GM21528 (cell line): ENCODE measurements at regions not wholly inside any gene's neighbourhood (a gene's known extent, or its start where the extent isn't known, plus 50 kb on each side); places are given as distances from the start of the nearest gene placed in this dataset.

Experiments
- ATAC-seq: cut with Tn5 transposase; IDR thresholded peaks from one replicate; pipeline ENCODE4 v1.9.1; 2021; ENCODE audit warnings: mild to moderate bottlenecking, moderate library complexity; ENCODE audit not compliant: unreplicated experiment, low FRiP score

DNA sequence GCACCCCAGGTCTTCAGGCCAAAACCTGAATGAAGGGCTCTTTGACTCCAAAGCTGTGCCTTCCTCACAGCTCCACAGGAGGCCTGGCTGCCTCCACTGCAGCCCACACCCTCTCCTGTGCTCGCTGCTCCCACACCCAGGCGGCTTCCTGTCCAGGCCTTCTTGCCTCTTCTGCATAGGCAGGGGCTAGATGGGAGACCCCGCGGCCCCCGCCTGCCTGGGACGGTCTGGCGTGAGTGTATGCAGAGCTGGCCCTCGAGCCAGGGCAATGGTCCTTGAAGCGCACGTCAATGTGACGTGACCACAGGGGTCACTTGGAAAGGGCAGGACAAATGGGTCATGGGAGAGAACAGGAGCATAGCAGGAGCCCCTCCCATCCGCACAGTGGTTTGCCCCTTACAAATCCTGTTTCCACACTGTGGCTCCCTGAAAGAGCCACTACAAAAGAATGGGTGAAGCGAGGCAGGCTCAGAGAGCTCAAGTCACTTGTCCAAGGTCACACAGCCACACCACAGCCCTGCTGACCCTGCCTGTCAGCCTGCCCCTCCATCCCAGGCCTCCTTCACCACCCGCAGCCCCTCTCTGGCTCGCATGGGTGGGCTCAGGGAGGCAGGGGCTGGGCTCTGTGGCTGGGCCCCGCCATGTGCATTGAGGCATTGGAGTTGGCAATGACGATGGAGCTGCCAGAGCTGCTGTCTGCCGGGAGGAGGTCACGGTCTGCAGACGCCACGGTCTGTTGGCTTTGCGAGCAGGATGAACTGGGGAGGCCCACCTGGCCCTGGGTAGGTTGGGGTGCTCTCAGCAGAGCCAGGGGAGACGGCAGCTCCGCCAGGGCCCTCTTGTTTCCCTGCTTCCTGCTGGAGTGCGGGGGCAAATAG, 71.2 kb upstream of the WNT11 start:
- no peak for ATAC-seq

DNA sequence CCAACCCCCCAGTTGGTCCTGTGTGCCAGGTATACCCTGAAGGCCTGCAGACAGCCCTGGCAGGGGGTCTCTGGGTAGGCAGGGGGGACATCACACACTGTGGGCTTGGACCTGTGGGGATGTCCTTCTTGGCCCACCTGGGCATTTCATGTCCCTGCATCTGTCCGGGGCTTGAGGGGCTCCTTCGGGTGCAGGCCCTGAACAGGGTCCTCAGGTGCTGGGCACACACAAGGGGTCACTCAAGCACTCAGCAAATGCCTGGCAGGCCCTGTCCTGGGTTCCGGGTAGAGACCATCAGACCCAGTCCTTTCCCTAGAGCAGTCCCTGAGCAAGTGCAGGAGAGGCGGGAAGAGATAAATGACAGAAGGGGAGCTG, 70.5 kb upstream of the WNT11 start:
- ATAC-seq, result no peak

DNA sequence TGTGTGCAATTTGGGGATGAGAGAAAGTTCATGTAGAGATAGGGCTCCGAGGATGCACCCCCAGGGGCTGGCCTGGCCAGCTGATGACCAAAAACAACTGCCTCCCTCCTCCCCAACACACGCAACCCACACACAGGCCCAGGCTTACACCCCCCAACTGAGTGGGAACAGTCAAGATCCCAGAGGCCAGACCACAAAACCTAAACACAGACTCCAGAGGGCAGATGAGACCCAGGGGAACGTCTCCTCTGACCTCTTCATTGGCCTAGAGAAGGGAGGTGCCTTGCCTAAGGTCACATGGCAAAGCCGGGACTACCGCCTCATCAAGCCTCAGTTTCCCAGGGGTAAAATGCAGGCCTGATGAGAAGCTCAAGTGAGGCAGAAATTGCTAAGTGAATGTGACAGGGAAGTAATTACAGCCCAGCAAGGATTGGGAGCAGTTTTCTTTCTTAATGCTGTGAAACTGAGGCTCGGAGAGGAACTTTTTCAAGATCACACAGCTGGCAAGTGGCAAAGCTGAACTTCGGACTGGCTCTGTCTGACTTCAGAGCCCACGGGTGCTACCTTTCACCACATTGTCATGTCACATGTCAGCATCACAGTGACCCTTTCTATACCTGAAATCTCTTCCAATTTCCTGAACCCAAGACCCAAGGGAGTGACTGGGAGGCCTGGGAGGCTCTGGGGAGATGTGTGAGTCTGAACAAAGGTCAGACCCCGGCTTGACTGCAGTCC, 69.9 kb upstream of the WNT11 start:
- no peak for ATAC-seq

DNA sequence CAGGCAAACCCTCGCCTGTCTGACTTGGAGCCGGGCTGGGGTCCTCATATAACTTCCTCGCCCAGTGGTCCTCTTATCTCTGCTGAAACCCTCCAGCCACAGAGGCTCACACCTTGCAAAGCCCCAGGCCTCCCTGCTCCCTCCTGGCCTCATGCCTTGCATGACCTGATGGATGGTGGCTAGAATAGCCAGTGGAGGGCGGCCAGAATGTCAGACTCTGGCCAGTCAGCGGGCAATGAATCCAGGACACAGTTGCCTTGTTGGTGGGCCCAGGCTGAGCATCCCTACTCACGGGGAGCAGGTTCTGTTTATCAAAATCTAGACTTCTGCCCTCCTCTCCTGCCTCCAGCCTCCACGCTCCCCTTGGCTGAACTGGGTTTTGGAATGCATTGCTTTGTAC, 69.1 kb upstream of the WNT11 start:
- ATAC-seq, result no peak

DNA sequence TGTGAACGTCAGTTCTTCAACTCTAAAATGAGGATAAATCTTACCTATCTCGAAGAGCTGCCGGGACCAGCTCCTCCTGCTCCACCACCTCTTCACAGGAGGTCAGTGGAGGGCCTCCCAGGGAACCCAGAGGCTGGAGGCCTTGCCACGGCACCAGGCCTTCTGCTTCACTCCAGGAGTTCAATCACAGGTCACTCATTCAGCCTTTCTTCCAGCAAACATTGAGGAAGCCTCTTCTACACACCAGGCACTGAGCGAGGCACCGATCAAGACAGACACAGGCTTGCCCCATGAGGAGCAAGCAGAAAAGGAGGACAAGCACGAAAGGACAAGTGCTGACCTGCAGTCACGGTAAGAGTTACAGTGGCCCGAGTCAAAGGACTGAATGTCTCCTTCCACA, 64.8 kb upstream of the WNT11 start:
- ATAC-seq, result no peak

DNA sequence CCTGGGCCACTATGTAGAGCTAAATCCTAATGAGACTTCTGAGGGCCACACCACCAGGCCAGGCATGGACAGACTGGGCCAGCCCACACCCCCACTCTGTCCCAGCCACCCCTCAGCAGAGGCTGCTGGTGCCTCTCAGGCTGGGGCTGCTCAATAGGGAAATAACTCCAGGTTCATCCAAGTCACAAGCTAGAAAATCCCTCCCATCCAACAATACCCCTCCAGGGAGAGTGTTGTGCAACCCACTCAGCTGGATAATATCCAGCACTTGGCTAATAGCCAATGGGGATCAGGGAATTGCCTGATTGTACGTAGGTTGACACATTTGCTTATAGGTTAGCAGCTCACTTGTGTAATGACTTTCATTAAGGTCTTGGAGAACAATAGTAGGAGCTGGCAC, 64.1 kb upstream of the WNT11 start:
- ATAC-seq, result no peak

DNA sequence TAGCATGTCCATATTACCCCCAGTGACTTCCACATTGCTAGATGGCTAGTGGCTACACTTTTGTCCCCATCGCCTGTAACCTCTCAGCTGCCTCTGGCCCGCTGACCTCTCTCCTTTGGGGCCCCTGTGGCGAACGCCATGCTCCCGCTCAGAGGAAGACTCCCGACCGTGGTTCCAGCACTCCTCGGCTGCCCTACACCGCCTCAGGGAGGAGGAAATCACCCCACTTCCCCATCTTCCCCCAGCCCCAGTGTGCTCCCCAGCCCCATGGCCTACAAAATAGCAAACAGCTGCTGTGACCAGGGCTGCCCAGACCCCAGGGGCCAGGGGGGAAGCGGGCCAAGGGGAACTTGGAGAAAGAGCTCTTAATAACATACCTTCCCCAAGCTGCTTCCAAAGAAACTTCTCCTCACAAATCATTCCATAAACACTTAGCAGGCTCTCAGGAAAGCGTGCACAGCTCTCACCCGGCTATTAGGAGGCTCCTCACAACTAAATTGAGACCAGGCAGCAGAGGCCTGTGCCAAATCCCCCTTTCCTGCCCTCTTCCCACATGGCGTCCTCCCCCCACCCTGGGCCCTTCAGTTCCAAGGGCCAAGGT, 63.5 kb upstream of the WNT11 start:
- no peak for ATAC-seq

DNA sequence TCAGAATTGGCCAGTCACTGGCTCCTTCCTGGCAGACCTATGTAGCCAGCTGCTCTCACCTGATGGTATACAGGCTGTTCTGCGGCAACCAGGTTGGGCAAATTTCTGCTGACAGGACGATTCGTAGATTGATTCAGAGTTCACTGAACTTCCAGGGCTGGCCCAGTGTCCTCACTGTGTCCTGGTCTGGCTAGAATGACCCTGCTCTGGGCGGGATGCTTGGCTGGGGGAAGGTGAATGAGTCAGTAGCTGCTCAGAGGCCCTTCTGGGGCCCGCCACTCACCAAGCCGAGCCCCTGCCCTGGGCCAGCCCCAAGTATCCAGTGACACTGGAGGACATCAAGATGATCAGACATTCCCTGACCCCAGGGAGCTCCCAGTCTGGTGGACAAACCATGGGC, 62.9 kb upstream of the WNT11 start:
- ATAC-seq, result no peak

DNA sequence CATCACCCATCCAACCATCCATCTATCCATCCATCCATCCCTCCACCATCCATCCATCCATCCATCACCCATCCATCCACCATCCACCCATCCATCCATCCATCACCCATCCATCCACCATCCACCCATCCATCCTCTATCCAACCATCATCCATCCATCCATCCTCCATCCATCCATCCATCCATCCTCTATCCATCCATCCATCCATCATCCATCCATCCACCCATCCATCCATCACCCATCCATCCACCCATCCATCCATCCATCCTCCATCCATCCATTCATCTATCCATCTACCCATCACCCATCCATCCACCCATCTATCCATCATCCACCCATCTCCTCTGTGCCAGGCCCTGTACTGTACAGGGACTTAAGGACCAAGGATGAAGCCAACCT, 62.2 kb upstream of the WNT11 start:
- no peak for ATAC-seq

DNA sequence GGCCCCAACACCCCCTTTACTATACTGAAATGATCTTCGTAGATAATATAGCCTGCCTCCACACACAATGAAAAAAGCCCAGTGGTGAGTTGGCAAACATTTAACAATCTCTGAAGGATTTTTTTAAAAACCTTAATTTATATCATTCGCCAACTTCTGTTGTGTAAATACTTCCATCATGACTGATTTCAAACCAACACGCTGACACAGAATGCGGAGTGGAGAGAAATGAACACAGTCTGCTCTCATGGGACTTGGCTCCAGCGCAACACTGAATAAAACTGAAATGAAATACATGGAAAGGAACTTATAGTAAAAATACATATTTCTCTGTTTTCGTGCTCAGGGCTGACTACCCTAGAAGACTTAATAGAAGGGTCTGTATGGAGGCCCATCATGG, 61.3 kb upstream of the WNT11 start:
- ATAC-seq, result no peak

DNA sequence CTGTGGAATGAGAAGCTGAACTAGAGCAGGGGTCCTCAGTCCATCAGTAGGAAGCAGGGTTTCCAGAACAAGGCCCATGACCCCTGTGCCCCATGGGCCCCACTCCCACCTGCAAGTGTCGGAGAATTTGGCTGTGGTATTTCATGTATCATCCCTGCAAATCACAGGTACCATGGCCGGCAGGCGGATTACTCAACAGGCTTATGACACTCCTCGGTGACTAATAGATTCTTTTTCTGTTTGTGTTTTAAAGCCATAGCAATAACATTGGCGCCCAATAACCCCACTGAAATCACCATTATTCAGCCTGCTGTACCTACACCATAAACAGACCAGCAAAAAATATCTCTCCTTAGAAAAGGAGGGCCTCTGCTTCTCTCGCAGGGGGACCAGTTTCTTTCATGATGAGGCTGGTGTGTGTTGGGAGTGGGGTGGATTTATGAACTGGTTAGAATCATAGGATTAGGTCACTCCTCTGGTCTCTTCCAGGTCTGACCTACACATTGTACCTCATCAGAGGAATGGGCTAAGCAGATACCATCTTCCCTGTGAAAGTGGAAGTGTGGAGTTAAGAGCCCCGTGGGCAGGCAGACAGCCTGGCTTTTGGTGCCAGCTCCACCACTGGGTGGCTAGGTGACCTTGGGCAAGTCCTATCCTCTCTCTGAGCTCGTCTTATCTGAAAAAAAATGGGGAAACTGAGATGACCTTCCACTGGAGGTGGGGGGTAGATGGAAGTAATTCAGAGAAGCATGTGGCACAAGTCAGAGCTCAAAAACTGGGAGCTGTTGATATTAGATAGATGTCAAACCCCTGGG, 60.2 kb upstream of the WNT11 start:
- no peak for ATAC-seq

DNA sequence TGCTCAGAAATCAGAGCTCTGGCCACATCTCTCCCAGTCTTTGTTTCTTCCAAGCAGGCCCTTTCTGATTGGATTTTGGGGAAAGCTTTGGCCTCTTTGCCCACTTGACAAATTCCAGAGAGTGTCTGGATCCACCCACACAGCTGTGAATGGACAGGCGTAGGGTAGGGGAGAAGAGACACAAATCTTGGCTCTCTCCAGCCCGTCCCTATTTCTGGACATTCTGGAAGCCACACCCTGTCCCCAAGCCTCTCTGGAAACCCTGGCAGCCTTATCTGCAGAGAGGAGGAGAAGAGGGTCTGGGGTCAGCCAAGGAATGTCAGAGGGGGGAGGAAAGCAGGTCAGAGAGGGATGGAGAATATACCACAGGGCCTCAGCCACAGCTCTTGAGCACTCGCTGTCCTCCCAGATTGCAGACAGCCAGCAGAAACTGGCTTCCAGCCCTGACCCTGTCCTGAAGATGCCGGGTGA, 59.5 kb upstream of the WNT11 start:
- no peak for ATAC-seq

DNA sequence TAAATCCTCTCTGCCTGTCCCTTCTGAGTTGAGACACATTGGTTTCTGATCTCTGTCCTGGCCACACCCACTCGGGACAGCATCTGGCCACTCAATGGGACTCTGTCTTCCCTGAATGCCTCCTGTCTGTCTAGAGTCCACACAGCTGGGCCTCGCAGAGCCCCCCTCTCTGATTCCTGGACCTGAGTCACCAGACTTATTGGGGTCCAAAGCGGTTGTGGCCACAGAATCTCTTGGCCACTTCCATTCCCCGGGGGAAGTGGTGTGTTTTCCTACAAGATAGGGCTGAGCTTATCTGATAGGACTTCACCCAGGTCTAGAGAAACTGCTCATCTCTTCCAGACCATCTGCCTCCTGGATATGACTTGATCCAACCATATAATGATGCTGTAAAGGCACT, 57.4 kb upstream of the WNT11 start:
- no peak for ATAC-seq

DNA sequence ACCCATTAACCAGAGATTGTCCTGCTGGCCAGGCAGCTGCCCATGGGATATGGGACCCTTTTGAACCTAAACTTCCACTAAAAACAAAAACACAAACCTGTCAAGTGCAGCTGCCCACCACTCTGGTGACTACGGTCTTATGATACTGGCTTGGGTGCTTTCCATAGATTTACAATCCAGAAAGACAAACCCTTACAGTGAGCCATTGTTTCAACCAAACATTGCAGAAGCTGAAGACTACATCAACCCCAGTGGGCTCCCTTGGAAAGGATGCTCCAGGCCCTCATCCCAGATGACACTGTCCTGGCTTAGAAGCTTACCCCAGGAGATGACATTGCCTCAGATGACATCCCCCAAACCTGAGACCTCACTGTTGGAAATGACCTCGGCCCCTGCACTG, 56.9 kb upstream of the WNT11 start:
- ATAC-seq, result no peak

DNA sequence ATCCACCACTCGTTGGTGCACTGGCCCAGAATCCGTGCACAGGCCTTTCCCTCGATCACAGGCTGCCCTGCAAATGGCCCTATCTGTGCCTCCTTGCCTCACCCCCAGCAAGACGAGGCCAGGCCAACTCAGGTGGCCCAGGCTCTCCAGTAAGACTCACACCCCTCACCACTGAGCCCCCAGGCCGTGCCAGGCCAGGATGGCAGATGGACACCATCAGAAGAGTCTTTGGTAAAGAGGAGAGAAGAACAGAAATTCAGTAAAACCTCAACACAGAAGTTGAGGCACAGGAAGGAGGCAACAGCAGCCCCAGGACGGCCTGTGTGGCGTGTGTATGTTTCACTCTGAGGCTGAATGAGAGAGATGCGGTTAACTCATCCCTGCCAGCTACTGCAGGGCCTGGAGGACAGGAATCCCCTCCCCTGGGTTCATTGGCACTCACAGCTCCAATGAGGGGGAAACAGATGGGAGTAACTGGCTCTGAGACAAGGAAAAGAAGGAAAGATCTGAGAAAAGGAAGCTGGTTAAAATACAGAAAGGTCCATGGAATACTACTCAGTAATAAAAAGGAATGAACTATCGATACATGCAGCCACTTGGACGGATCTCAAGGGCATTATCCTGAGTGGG, 54.1 kb upstream of the WNT11 start:
- no peak for ATAC-seq

DNA sequence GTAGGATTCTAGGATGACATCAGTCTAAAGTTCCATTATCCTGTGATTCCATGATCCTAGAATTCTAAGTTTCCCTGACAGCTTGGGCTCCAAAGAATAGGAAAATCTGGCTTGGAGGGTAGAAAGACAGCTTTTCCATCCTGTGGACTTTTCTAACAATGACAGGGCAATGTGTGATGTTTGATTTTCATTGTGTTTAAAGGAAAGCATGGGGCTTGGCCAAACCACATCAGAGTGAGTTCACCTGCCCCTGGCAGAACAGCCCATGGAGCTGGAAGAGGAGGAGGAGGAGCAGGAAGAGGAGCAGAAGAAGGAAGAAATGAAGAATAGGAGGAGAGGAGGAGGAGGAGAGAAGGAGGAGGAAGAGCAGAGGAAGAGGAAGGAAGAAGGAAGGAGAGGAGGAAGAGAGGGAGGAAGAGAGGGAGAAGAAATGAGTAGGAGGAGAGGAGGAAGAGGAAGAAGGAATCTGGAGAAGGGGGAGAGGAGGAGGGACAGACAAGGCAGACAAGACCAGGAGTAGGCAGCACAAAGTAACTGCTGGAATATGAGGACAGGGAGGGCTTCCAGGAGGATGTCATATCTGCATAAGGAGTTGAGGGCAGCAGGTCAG, 53.1 kb upstream of the WNT11 start:
- no peak for ATAC-seq

DNA sequence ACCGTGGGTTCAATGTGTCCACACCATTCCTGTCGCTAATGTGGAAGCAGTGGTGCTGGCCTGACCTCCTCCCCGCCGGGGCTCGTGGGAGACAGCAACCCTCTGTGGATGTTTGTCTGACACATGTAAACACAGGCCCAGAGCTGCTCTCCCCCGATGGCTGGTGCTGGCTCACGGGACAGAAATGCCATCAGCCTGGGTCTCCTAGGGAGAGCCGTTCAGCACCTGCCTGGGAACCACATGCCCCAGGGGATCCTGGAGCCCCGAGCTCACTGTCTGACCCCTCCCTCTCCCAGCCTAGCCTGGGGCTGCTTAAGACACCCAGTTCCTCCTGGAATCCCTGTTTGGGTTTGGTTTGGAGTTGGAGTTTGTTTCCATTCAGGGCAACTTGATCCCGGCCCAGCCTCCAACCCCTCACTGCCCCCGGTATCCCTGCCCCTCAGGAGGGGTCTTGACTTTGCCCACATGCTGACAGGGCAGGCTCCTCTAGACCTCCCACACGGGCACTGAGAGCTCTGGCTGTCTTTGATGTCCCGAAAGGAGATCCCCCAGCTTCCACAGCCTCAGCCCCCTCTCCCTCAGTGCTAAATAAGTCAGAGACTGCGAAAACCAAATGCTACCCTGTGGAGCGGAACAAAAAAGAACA, 50.9 kb upstream of the WNT11 start:
- no peak for ATAC-seq

DNA sequence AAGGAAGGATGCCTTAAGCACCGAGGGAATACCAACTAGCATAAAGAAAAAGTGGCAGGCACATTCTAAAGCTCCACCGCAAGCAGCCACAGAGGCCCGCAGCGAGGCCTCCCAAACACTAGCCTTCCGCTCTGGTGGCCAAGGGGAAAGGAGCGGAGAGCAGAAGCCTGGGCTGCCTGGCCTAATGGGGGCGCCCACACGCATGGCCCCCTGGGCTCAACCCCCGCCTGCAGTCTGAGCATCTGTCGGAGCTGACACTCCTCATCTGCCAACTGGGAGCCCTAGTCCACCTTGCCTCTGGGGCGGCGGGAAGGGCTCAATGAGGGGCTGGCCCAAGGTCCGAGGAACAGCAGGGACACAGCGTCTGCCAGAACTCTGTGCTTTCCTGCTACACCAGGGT, 50.1 kb upstream of the WNT11 start:
- ATAC-seq, result no peak
